Subcutaneous abdominal adipose tissue (tissue), 5 donors: ENCODE measurements at regions not wholly inside any gene's neighbourhood (a gene's known extent, or its start where the extent isn't known, plus 50 kb on each side); places are given as distances from the start of the nearest gene placed in this dataset.
"Not testable (repeated sequence)": the region's sequence is repeated elsewhere in the genome, so short reads cannot be mapped to it uniquely, and the experiment has no call there.

Source experiments
- H3K27ac ChIP-seq: one replicate; pipeline ENCODE4 v1.7.0; 2013; ENCODE audit warnings: low read depth, mild to moderate bottlenecking, inconsistent platforms, low read length, moderate library complexity
- H3K27me3 ChIP-seq, 5 donors: one replicate each; pipeline ENCODE4 v1.7.0; 2013; ENCODE audit warnings: low read length in 5 of 5, inconsistent platforms in 1 of 5; ENCODE audit not compliant: control insufficient read depth in 5 of 5, insufficient read depth in 4 of 5
- H3K36me3 ChIP-seq, 5 donors: one replicate each; pipeline ENCODE4 v1.7.0; 2013; ENCODE audit warnings: low read length in 5 of 5; ENCODE audit not compliant: control insufficient read depth in 5 of 5, insufficient read depth in 5 of 5
- H3K4me1 ChIP-seq, 5 donors: one replicate each; pipeline ENCODE4 v1.7.0; 2013; ENCODE audit warnings: low read length in 5 of 5, mild to moderate bottlenecking in 3 of 5, moderate library complexity in 1 of 5; ENCODE audit not compliant: control insufficient read depth in 5 of 5, insufficient read depth in 5 of 5
- H3K4me3 ChIP-seq, 5 donors: one replicate each; pipeline ENCODE4 v1.7.0; 2013; ENCODE audit warnings: low read length in 5 of 5, low read depth in 1 of 5
- H3K9ac ChIP-seq, 5 donors: one replicate each; pipeline ENCODE4 v1.7.0; 2013; ENCODE audit warnings: low read length in 5 of 5, mild to moderate bottlenecking in 4 of 5, moderate library complexity in 3 of 5
- H3K9me3 ChIP-seq, 5 donors: one replicate each; pipeline ENCODE4 v1.7.0; 2013; ENCODE audit warnings: low read length in 5 of 5; ENCODE audit not compliant: control insufficient read depth in 5 of 5
- donor health status: healthy.
- donor health status: healthy.
- donor health status: healthy.
- donor health status: healthy.
- donor health status: healthy.

- no peak overlapping the region for H3K27ac ChIP-seq
- H3K4me1 ChIP-seq: no peaks in the 10 kb centered on the region
- H3K4me3 ChIP-seq: no peak overlapping the region
- H3K9me3 ChIP-seq: no peaks in the 10 kb centered on the region
- no peaks in the 10 kb centered on the region for H3K27me3 ChIP-seq
- no peaks in the 10 kb centered on the region for H3K36me3 ChIP-seq
- no peak overlapping the region for H3K9ac ChIP-seq
Observed at GRCh38 chr9:18060269-18060934, 413.6 kb upstream of the ADAMTSL1 start.

- Histone ChIP-seq H3K36me3 (no peaks in the 10 kb centered on the region), H3K9me3 (no peaks in the 10 kb centered on the region), H3K9ac (no peak overlapping the region), H3K27ac (no peak overlapping the region), H3K27me3 (no peaks in the 10 kb centered on the region), H3K4me3 (no peak overlapping the region), H3K4me1 (no peaks in the 10 kb centered on the region)
Observed at GRCh38 chr9:18061332-18061731, 412.6 kb upstream of the ADAMTSL1 start.

GRCh38 chr9:18061856-18062255 lies 412.1 kb upstream of the ADAMTSL1 start:
- no peaks in the 10 kb centered on the region for H3K36me3 ChIP-seq
- no peaks in the 10 kb centered on the region for H3K9me3 ChIP-seq
- no peak overlapping the region for H3K27ac ChIP-seq
- no peaks in the 10 kb centered on the region for H3K27me3 ChIP-seq
- no peaks in the 10 kb centered on the region for H3K4me1 ChIP-seq
- no peak overlapping the region for H3K9ac ChIP-seq
- no peak overlapping the region for H3K4me3 ChIP-seq

- Histone ChIP-seq H3K9ac (no peak overlapping the region), H3K36me3 (no peaks in the 10 kb centered on the region), H3K4me1 (no peaks in the 10 kb centered on the region), H3K27me3 (no peaks in the 10 kb centered on the region), H3K4me3 (no peak overlapping the region), H3K27ac (no peak overlapping the region), H3K9me3 (no peaks in the 10 kb centered on the region)
Observed at GRCh38 chr9:18063856-18064390, 410.0 kb upstream of the ADAMTSL1 start.

GRCh38 chr9:18066608-18067007 lies 407.3 kb upstream of the ADAMTSL1 start:
- not testable (repeated sequence) for H3K9me3 ChIP-seq, H3K27me3 ChIP-seq, H3K27ac ChIP-seq, H3K4me1 ChIP-seq, H3K36me3 ChIP-seq, H3K9ac ChIP-seq, H3K4me3 ChIP-seq

- no peak overlapping the region for H3K4me3 ChIP-seq
- no peaks in the 10 kb centered on the region for H3K27me3 ChIP-seq
- H3K9me3 ChIP-seq: no peaks in the 10 kb centered on the region
- H3K36me3 ChIP-seq: no peaks in the 10 kb centered on the region
- H3K9ac ChIP-seq: no peak overlapping the region
- no peaks in the 10 kb centered on the region for H3K4me1 ChIP-seq
- no peak overlapping the region for H3K27ac ChIP-seq
Observed at GRCh38 chr9:18067548-18068120, 406.3 kb upstream of the ADAMTSL1 start.

- Histone ChIP-seq H3K36me3 (no peaks in the 10 kb centered on the region), H3K4me1 (no peaks in the 10 kb centered on the region), H3K27ac (no peak overlapping the region), H3K27me3 (no peaks in the 10 kb centered on the region), H3K9me3 (no peaks in the 10 kb centered on the region), H3K9ac (no peak overlapping the region), H3K4me3 (no peak overlapping the region)
Observed at GRCh38 chr9:18068900-18069299, 405.1 kb upstream of the ADAMTSL1 start.

- no peaks in the 10 kb centered on the region for H3K36me3 ChIP-seq
- no peaks in the 10 kb centered on the region for H3K27me3 ChIP-seq
- H3K4me3 ChIP-seq: no peak overlapping the region
- H3K27ac ChIP-seq: no peak overlapping the region
- peaks cover 0 to 7% (median 2%) of the 10 kb centered on the region in 5 donors for H3K4me1 ChIP-seq
- no peak overlapping the region for H3K9ac ChIP-seq
- H3K9me3 ChIP-seq: no peaks in the 10 kb centered on the region
Observed at GRCh38 chr9:18071651-18072060, 402.3 kb upstream of the ADAMTSL1 start.

- no peak overlapping the region for H3K9ac ChIP-seq
- H3K9me3 ChIP-seq: no peaks in the 10 kb centered on the region
- peaks cover 0 to 7% (median 2%) of the 10 kb centered on the region in 5 donors for H3K4me1 ChIP-seq
- H3K4me3 ChIP-seq: no peak overlapping the region
- H3K27ac ChIP-seq: no peak overlapping the region
- H3K36me3 ChIP-seq: no peaks in the 10 kb centered on the region
- H3K27me3 ChIP-seq: no peaks in the 10 kb centered on the region
Observed at GRCh38 chr9:18073002-18073401, 401.0 kb upstream of the ADAMTSL1 start.

GRCh38 chr9:18074041-18074440 lies 399.9 kb upstream of the ADAMTSL1 start:
- Histone ChIP-seq H3K27ac (no peak overlapping the region), H3K4me3 (no peak overlapping the region), H3K9ac (no peak overlapping the region), H3K27me3 (no peaks in the 10 kb centered on the region), H3K4me1 (peaks cover 0 to 7% (median 2%) of the 10 kb centered on the region in 5 donors), H3K9me3 (no peaks in the 10 kb centered on the region), H3K36me3 (no peaks in the 10 kb centered on the region)
